ENCODE measurements at regions not wholly inside any gene's neighbourhood (a gene's known extent, or its start where the extent isn't known, plus 50 kb on each side); places are given as distances from the start of the nearest gene placed in this dataset.
"Not testable (repeated sequence)": the region's sequence is repeated elsewhere in the genome, so short reads cannot be mapped to it uniquely, and the experiment has no call there.

- DNase-seq: no peak
- peaks cover 48% of the 10 kb centered on the region for H3K27me3 Mint-ChIP-seq
- no peaks in the 10 kb centered on the region for H3K36me3 Mint-ChIP-seq
- no peak overlapping the region for H3K4me3 Mint-ChIP-seq
- H3K27ac Mint-ChIP-seq: no peak overlapping the region
- H3K4me1 Mint-ChIP-seq: peaks cover 11% of the 10 kb centered on the region
- H3K9me3 Mint-ChIP-seq: no peaks in the 10 kb centered on the region
Measured at GRCh38 chr18:76618721-76619120, 123.7 kb upstream of the ZNF516 start.

- no peaks in the 10 kb centered on the region for H3K9me3 Mint-ChIP-seq
Measured at GRCh38 chr18:76616373-76616772, 121.3 kb upstream of the ZNF516 start.

GRCh38 chr18:76615065-76615733 lies 120.2 kb upstream of the ZNF516 start:
- H3K27me3 Mint-ChIP-seq: peaks cover 18% of the 10 kb centered on the region
- H3K27ac Mint-ChIP-seq: no peak overlapping the region
- no peak overlapping the region for H3K4me3 Mint-ChIP-seq
- peaks cover 2% of the 10 kb centered on the region for H3K4me1 Mint-ChIP-seq
- no peak for DNase-seq
- peaks cover 2% of the 10 kb centered on the region for H3K9me3 Mint-ChIP-seq
- H3K36me3 Mint-ChIP-seq: no peaks in the 10 kb centered on the region

More at GRCh38 chr18:76616373-76616772, 121.3 kb upstream of the ZNF516 start:
- Mint-ChIP-seq H3K27me3 (peaks cover 29% of the 10 kb centered on the region), H3K4me3 (no peak overlapping the region), H3K4me1 (peaks cover 6% of the 10 kb centered on the region), H3K27ac (no peak overlapping the region), H3K36me3 (no peaks in the 10 kb centered on the region)
- DNase-seq: no peak

GRCh38 chr18:76613755-76614120 lies 118.7 kb upstream of the ZNF516 start:
- Mint-ChIP-seq H3K27ac (no peak overlapping the region), H3K4me3 (no peak overlapping the region), H3K4me1 (no peaks in the 10 kb centered on the region), H3K36me3 (no peaks in the 10 kb centered on the region), H3K9me3 (peaks cover 2% of the 10 kb centered on the region), H3K27me3 (peaks cover 12% of the 10 kb centered on the region)
- no peak for DNase-seq

GRCh38 chr18:76613053-76613754 lies 118.2 kb upstream of the ZNF516 start:
- no peak for DNase-seq
- H3K27ac Mint-ChIP-seq: no peak overlapping the region
- peaks cover 2% of the 10 kb centered on the region for H3K9me3 Mint-ChIP-seq
- no peaks in the 10 kb centered on the region for H3K36me3 Mint-ChIP-seq
- H3K4me1 Mint-ChIP-seq: no peaks in the 10 kb centered on the region
- no peak overlapping the region for H3K4me3 Mint-ChIP-seq
- peaks cover 7% of the 10 kb centered on the region for H3K27me3 Mint-ChIP-seq

- DNase-seq, H3K36me3 Mint-ChIP-seq, H3K27ac Mint-ChIP-seq, H3K4me3 Mint-ChIP-seq, H3K4me1 Mint-ChIP-seq, H3K9me3 Mint-ChIP-seq, H3K27me3 Mint-ChIP-seq: not testable (repeated sequence)
Measured at GRCh38 chr18:76611750-76612045, 116.7 kb upstream of the ZNF516 start.

- Mint-ChIP-seq H3K36me3 (no peaks in the 10 kb centered on the region), H3K4me1 (no peaks in the 10 kb centered on the region), H3K27me3 (peaks cover 4% of the 10 kb centered on the region), H3K9me3 (peaks cover 2% of the 10 kb centered on the region), H3K27ac (no peak overlapping the region), H3K4me3 (no peak overlapping the region)
- no peak for DNase-seq
Measured at GRCh38 chr18:76610933-76611749, 116.1 kb upstream of the ZNF516 start.

- H3K4me1 Mint-ChIP-seq: no peaks in the 10 kb centered on the region
- peaks cover 2% of the 10 kb centered on the region for H3K9me3 Mint-ChIP-seq
- no peak overlapping the region for H3K27ac Mint-ChIP-seq
- no peak overlapping the region for H3K4me3 Mint-ChIP-seq
- peaks cover 4% of the 10 kb centered on the region for H3K27me3 Mint-ChIP-seq
- no peaks in the 10 kb centered on the region for H3K36me3 Mint-ChIP-seq
- DNase-seq: no peak
Measured at GRCh38 chr18:76610012-76610411, 115.0 kb upstream of the ZNF516 start.

- DNase-seq: no peak
- no peaks in the 10 kb centered on the region for H3K4me1 Mint-ChIP-seq
- H3K36me3 Mint-ChIP-seq: no peaks in the 10 kb centered on the region
- no peaks in the 10 kb centered on the region for H3K9me3 Mint-ChIP-seq
- H3K27ac Mint-ChIP-seq: no peak overlapping the region
- H3K27me3 Mint-ChIP-seq: peaks cover 4% of the 10 kb centered on the region
- H3K4me3 Mint-ChIP-seq: no peak overlapping the region
Measured at GRCh38 chr18:76605341-76605929, 110.4 kb upstream of the ZNF516 start.

- H3K27me3 Mint-ChIP-seq: peaks cover 4% of the 10 kb centered on the region
- no peaks in the 10 kb centered on the region for H3K36me3 Mint-ChIP-seq
- H3K9me3 Mint-ChIP-seq: no peaks in the 10 kb centered on the region
- H3K4me1 Mint-ChIP-seq: no peaks in the 10 kb centered on the region
- DNase-seq: no peak
- H3K27ac Mint-ChIP-seq: no peak overlapping the region
- H3K4me3 Mint-ChIP-seq: no peak overlapping the region
Measured at GRCh38 chr18:76604935-76605240, 109.8 kb upstream of the ZNF516 start.

GRCh38 chr18:76604108-76604934 lies 109.3 kb upstream of the ZNF516 start:
- H3K9me3 Mint-ChIP-seq: no peaks in the 10 kb centered on the region
- H3K36me3 Mint-ChIP-seq: no peaks in the 10 kb centered on the region
- no peak for DNase-seq
- no peaks in the 10 kb centered on the region for H3K27me3 Mint-ChIP-seq
- H3K27ac Mint-ChIP-seq: no peak overlapping the region
- no peaks in the 10 kb centered on the region for H3K4me1 Mint-ChIP-seq
- no peak overlapping the region for H3K4me3 Mint-ChIP-seq

GRCh38 chr18:76602191-76602590 lies 107.1 kb upstream of the ZNF516 start:
- Mint-ChIP-seq H3K4me1 (no peaks in the 10 kb centered on the region), H3K27me3 (no peaks in the 10 kb centered on the region), H3K36me3 (no peaks in the 10 kb centered on the region), H3K9me3 (no peaks in the 10 kb centered on the region), H3K4me3 (no peak overlapping the region), H3K27ac (no peak overlapping the region)
- no peak for DNase-seq

GRCh38 chr18:76600076-76600475 lies 105.0 kb upstream of the ZNF516 start:
- not testable (repeated sequence) for H3K27me3 Mint-ChIP-seq, H3K27ac Mint-ChIP-seq, DNase-seq, H3K4me1 Mint-ChIP-seq, H3K9me3 Mint-ChIP-seq, H3K36me3 Mint-ChIP-seq, H3K4me3 Mint-ChIP-seq

- no peaks in the 10 kb centered on the region for H3K9me3 Mint-ChIP-seq
- DNase-seq: no peak
- no peak overlapping the region for H3K4me3 Mint-ChIP-seq
- H3K36me3 Mint-ChIP-seq: no peaks in the 10 kb centered on the region
- H3K27ac Mint-ChIP-seq: no peak overlapping the region
- peaks cover 37% of the 10 kb centered on the region for H3K27me3 Mint-ChIP-seq
- H3K4me1 Mint-ChIP-seq: no peaks in the 10 kb centered on the region
Measured at GRCh38 chr18:76594966-76595365, 99.9 kb upstream of the ZNF516 start.

- H3K27ac Mint-ChIP-seq: no peak overlapping the region
- no peaks in the 10 kb centered on the region for H3K9me3 Mint-ChIP-seq
- H3K4me3 Mint-ChIP-seq: no peak overlapping the region
- no peaks in the 10 kb centered on the region for H3K36me3 Mint-ChIP-seq
- no peak for DNase-seq
- peaks cover 7% of the 10 kb centered on the region for H3K4me1 Mint-ChIP-seq
- peaks cover 47% of the 10 kb centered on the region for H3K27me3 Mint-ChIP-seq
Measured at GRCh38 chr18:76593843-76594242, 98.8 kb upstream of the ZNF516 start.
